ENCODE measurements at regions not wholly inside any gene's neighbourhood (a gene's known extent, or its start where the extent isn't known, plus 50 kb on each side); places are given as distances from the start of the nearest gene placed in this dataset.

DNA sequence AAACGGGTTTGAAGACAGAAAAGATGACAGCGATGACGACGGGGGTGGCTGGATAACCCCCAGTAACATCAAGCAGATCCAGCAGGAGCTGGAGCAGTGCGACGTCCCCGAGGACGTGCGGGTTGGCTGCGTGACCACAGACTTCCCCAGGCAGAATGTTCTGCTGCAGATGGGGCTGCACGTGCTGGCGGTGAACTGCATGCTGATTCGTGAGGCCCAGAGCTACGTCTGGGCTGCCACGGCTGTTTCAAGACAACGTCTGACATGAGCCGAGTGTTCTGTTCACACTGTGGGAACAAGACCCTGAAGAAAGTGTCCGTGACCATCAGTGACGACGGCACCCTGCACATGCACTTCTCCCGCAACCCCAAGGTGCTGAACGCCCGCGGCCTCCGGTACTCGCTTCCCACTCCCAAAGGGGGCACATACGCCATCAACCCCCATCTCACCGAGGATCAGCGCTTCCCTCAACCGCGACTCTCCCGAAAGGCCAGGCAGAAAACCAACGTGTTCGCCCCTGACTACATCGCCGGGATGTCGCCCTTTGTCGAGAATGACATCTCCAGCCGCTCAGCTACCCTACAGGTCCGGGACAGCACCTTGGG lies 319.2 kb upstream of the SLC7A11 start:
- Histone ChIP-seq H3K4me1 (ENCODE audit: control insufficient read depth in 1 of 2, insufficient read depth in 1 of 2, low read depth in 1 of 2, low read length in 1 of 2) (no peaks in the 10 kb centered on the region), H3K27me3 (no peaks in the 10 kb centered on the region), H3K9me3 (no peaks in the 10 kb centered on the region), H3K4me3 (ENCODE audit: low read depth in 1 of 2, low read length in 1 of 2) (no peak overlapping the region), H3K27ac (no peak overlapping the region), H3K36me3 (no peaks in the 10 kb centered on the region)
- TF ChIP-seq, protein P1, sequence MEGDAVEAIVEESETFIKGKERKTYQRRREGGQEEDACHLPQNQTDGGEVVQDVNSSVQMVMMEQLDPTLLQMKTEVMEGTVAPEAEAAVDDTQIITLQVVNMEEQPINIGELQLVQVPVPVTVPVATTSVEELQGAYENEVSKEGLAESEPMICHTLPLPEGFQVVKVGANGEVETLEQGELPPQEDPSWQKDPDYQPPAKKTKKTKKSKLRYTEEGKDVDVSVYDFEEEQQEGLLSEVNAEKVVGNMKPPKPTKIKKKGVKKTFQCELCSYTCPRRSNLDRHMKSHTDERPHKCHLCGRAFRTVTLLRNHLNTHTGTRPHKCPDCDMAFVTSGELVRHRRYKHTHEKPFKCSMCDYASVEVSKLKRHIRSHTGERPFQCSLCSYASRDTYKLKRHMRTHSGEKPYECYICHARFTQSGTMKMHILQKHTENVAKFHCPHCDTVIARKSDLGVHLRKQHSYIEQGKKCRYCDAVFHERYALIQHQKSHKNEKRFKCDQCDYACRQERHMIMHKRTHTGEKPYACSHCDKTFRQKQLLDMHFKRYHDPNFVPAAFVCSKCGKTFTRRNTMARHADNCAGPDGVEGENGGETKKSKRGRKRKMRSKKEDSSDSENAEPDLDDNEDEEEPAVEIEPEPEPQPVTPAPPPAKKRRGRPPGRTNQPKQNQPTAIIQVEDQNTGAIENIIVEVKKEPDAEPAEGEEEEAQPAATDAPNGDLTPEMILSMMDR (IDR thresholded peaks at IDR 0.05) = no peak

DNA sequence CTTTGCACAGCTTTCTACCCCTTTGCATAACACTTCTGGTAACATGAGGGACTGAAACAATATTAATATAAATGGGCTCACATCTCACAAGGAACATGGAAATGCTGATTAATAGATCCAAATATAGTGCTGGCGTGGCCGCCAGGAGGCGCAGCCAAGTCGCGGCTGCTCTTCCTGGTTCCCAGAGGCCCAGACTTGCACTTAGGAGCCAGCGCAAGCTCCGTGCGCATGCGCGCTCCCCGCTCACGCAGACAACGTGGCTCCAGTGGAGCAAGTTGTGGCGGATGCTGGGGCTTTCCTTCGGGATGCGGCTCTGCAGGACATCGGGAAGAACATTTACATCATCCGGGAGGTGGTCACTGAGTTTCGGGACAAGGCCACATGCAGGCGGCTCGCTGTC lies 318.3 kb upstream of the SLC7A11 start:
- H3K4me3 ChIP-seq (ENCODE audit: low read depth in 1 of 2, low read length in 1 of 2) = no peak overlapping the region
- H3K27ac ChIP-seq = no peak overlapping the region
- H3K4me1 ChIP-seq (ENCODE audit: control insufficient read depth in 1 of 2, insufficient read depth in 1 of 2, low read depth in 1 of 2, low read length in 1 of 2) = no peaks in the 10 kb centered on the region
- TF ChIP-seq, protein P1 (IDR thresholded peaks at IDR 0.05) = no peak
- no peaks in the 10 kb centered on the region for H3K36me3 ChIP-seq
- H3K9me3 ChIP-seq = no peaks in the 10 kb centered on the region
- no peaks in the 10 kb centered on the region for H3K27me3 ChIP-seq

DNA sequence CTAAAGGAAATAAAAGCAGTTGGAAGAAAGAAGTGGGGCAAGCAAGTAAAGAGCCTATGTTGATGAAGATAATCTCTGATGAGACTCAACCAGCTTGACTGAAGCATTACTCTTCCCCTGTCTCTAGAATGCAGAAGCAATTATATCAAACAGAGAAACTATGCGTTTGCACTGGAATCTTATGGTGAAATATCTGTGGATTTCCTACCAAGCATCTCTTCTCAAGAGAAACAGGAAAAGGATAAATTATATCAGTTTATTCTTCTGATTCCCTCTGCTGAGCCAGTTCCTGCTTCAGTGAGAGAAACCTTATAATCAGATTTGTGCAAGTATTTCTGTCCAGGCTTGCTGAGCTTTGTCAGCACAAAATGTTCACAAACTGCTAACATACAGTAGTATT lies 316.7 kb upstream of the SLC7A11 start:
- H3K27me3 ChIP-seq = no peaks in the 10 kb centered on the region
- no peaks in the 10 kb centered on the region for H3K9me3 ChIP-seq
- H3K4me1 ChIP-seq (ENCODE audit: control insufficient read depth in 1 of 2, insufficient read depth in 1 of 2, low read depth in 1 of 2, low read length in 1 of 2) = no peaks in the 10 kb centered on the region
- H3K36me3 ChIP-seq = no peaks in the 10 kb centered on the region
- no peak overlapping the region for H3K27ac ChIP-seq
- no peak overlapping the region for H3K4me3 ChIP-seq (ENCODE audit: low read depth in 1 of 2, low read length in 1 of 2)
- TF ChIP-seq, protein P1 (IDR thresholded peaks at IDR 0.05) = no peak

DNA sequence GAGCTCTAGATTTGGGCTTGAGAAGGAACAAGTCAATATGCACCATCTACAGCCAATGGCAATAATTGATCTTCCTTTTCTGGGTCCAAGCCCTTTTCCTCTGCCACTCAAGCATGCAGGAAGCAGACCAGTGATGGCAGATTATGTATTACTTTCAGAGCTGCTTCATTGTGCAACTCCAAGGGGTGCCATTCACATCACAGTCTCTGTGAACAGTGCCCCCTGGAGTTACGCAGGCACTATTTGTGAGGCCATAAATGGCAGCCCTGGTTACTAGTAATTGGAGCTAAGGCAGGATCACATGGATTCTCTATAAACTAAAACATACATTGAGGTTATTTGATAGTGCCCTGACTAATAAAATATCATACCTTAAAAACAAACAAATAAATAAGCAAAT lies 313.4 kb upstream of the SLC7A11 start:
- Histone ChIP-seq H3K4me3 (ENCODE audit: low read depth in 1 of 2, low read length in 1 of 2) (no peak overlapping the region), H3K9me3 (no peaks in the 10 kb centered on the region), H3K27me3 (no peaks in the 10 kb centered on the region), H3K27ac (no peak overlapping the region), H3K36me3 (no peaks in the 10 kb centered on the region), H3K4me1 (ENCODE audit: control insufficient read depth in 1 of 2, insufficient read depth in 1 of 2, low read depth in 1 of 2, low read length in 1 of 2) (no peaks in the 10 kb centered on the region)
- TF ChIP-seq, protein P1 (IDR thresholded peaks at IDR 0.05) = no peak

DNA sequence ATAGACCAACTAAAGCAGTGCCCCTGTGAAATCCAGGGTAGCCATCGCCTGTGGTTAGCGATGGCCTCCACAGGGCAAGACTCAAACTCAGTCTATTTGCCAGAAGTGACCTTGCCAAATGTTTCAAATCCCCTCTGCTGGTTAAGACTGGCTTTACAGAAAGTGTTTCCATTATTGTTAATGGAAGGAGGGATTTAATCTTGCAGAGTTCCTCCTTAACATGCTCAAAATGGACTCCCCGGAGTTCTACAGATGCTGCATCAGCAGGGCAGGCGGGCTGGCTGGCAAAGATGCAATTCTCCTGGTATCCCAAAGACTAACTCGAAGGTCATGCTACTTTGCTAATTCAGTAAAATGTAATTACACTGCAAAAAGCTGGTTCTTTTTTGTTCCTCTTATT lies 313.0 kb upstream of the SLC7A11 start:
- no peaks in the 10 kb centered on the region for H3K36me3 ChIP-seq
- H3K4me3 ChIP-seq (ENCODE audit: low read depth in 1 of 2, low read length in 1 of 2) = no peak overlapping the region
- no peak overlapping the region for H3K27ac ChIP-seq
- H3K27me3 ChIP-seq = no peaks in the 10 kb centered on the region
- H3K4me1 ChIP-seq (ENCODE audit: control insufficient read depth in 1 of 2, insufficient read depth in 1 of 2, low read depth in 1 of 2, low read length in 1 of 2) = no peaks in the 10 kb centered on the region
- H3K9me3 ChIP-seq = no peaks in the 10 kb centered on the region
- TF ChIP-seq, protein P1 (IDR thresholded peaks at IDR 0.05) = no peak
